Uterus (tissue), 3 donors: ENCODE measurements at regions not wholly inside any gene's neighbourhood (a gene's known extent, or its start where the extent isn't known, plus 50 kb on each side); places are given as distances from the start of the nearest gene placed in this dataset.

Experiments used
- DNase-seq, 2 donors: peaks; one replicate each; pipeline ENCODE4 v3.0.0-alpha.2; 2019 to 2020
- H3K27ac ChIP-seq, 2 donors: fragments of 200-600 bp; sonication (generic); 1 replicate in 1 of 2; 2 replicates in 1 of 2; pipeline ENCODE4 v1.5.1; 2016 to 2018
- H3K27me3 ChIP-seq, 2 donors: fragments of 200-600 bp; sonication (generic); one replicate each; pipeline ENCODE4 v1.5.1; 2018 to 2019; ENCODE audit warnings: control low read depth in 1 of 2
- H3K36me3 ChIP-seq, 2 donors: fragments of 200-600 bp; sonication (generic); one replicate each; pipeline ENCODE4 v1.5.1; 2019; ENCODE audit warnings: control low read depth in 1 of 2
- H3K4me1 ChIP-seq, 2 donors: fragments of 200-600 bp; sonication (generic); one replicate each; pipeline ENCODE4 v1.5.1; 2018 to 2019; ENCODE audit warnings: control low read depth in 1 of 2
- H3K4me3 ChIP-seq, 2 donors: fragments of 200-600 bp; sonication (generic); 1 replicate in 1 of 2; 2 replicates in 1 of 2; pipeline ENCODE4 v1.5.1; 2018 to 2019; ENCODE audit warnings: mild to moderate bottlenecking in 1 of 2
- H3K9me3 ChIP-seq, 2 donors: fragments of 200-600 bp; sonication (generic); one replicate each; pipeline ENCODE4 v1.5.1; 2019; ENCODE audit warnings: control low read depth in 1 of 2
- POLR2A ChIP-seq, 2 donors: fragments of 450-650 bp; IDR thresholded peaks; one replicate each; pipeline ENCODE4 v1.6.1; 2016; ENCODE audit warnings: antibody characterized with exemption in 2 of 2, mild to moderate bottlenecking in 1 of 2, moderate library complexity in 1 of 2
- intact Hi-C: fragments of 100-400 bp; cut with DNase I; formaldehyde crosslinking; loops from one replicate; pipeline ENCODE4 v1.15.1; 2023; ENCODE audit warnings: low total_unique reads
- TF ChIP-seq, protein P1 (sequence below), 4 experiments: fragments of 200-600 bp in 2 of 4; fragments of 450-650 bp in 2 of 4; sonication (generic) in 2 of 4; IDR thresholded peaks; one replicate each; pipeline ENCODE4 v1.5.1; 2016 to 2019; ENCODE audit warnings: antibody characterized with exemption in 4 of 4, mild to moderate bottlenecking in 2 of 4, moderate library complexity in 1 of 4
- donor health status: DM: yes; HTN: yes; CAD: no.

GRCh38 chr15:69538379-69538778, 85.8 kb downstream of the RPLP1 start:
- TF ChIP-seq POLR2A (IDR thresholded peaks at IDR 0.05), result no peak
- TF ChIP-seq, protein P1, sequence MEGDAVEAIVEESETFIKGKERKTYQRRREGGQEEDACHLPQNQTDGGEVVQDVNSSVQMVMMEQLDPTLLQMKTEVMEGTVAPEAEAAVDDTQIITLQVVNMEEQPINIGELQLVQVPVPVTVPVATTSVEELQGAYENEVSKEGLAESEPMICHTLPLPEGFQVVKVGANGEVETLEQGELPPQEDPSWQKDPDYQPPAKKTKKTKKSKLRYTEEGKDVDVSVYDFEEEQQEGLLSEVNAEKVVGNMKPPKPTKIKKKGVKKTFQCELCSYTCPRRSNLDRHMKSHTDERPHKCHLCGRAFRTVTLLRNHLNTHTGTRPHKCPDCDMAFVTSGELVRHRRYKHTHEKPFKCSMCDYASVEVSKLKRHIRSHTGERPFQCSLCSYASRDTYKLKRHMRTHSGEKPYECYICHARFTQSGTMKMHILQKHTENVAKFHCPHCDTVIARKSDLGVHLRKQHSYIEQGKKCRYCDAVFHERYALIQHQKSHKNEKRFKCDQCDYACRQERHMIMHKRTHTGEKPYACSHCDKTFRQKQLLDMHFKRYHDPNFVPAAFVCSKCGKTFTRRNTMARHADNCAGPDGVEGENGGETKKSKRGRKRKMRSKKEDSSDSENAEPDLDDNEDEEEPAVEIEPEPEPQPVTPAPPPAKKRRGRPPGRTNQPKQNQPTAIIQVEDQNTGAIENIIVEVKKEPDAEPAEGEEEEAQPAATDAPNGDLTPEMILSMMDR (IDR thresholded peaks at IDR 0.05), result no peak
- Histone ChIP-seq H3K27me3 (no peaks in the 10 kb centered on the region), H3K4me1 (no peaks in the 10 kb centered on the region), H3K4me3 (no peak overlapping the region), H3K36me3 (no peaks in the 10 kb centered on the region), H3K27ac (no peak overlapping the region), H3K9me3 (no peaks in the 10 kb centered on the region)
- intact Hi-C loops, result no loop called here
- DNase-seq, result no peak

DNA sequence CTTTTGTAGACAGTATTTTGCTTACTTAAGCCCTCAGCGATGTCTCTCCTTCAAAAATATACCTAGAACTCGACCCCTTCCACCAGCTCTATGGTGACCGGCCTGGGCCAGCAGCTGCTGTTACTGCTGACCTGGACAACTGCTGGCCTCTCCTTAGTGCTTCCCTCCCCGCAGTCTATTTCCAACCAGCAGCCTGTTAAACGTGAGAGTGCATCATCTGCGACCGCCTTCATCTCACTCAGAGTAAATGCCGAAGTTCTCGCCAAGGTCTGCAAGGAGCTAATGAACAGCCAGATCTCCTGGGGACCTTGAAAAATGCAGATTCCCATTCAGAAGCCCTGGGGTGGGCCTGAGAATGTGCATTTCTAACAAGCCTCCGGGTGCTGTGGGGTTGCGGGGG, 86.7 kb downstream of the RPLP1 start:
- Histone ChIP-seq H3K4me3 (no peak overlapping the region), H3K9me3 (no peaks in the 10 kb centered on the region), H3K27ac (no peak overlapping the region), H3K27me3 (no peaks in the 10 kb centered on the region), H3K36me3 (no peaks in the 10 kb centered on the region), H3K4me1 (no peaks in the 10 kb centered on the region)
- intact Hi-C loops, result no loop called here
- DNase-seq, result no peak
- no peak for TF ChIP-seq POLR2A (IDR thresholded peaks at IDR 0.05)
- TF ChIP-seq, protein P1 (IDR thresholded peaks at IDR 0.05), result no peak

DNA sequence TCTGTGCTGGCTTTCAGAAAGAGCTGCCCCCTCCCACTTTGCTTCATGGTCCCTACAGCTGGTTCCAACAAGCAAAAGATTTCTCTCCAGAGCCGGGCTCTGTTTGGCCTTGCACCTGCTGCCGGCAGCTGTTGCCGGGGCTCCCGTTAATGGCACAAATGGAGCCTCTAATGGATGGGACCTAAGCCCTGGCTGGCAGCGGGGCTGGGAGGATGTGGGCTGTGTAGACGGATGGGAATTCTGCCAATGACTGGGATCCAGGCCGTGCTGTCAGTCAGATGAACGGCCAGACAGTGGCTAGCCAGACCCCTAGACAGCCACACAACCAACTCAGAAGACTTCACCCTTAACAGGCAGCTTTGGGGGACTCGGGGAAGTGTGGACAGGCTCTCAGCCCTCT, 88.0 kb downstream of the RPLP1 start:
- no peaks in the 10 kb centered on the region for H3K9me3 ChIP-seq
- no peak for DNase-seq
- H3K27ac ChIP-seq, result no peak overlapping the region
- intact Hi-C loops, result no loop called here
- no peaks in the 10 kb centered on the region for H3K27me3 ChIP-seq
- no peak overlapping the region for H3K4me3 ChIP-seq
- H3K36me3 ChIP-seq, result no peaks in the 10 kb centered on the region
- no peaks in the 10 kb centered on the region for H3K4me1 ChIP-seq
- TF ChIP-seq, protein P1 (IDR thresholded peaks at IDR 0.05), result no peak
- TF ChIP-seq POLR2A (IDR thresholded peaks at IDR 0.05), result no peak

- Histone ChIP-seq H3K27ac (no peak overlapping the region), H3K4me3 (no peak overlapping the region), H3K27me3 (no peaks in the 10 kb centered on the region), H3K9me3 (no peaks in the 10 kb centered on the region), H3K4me1 (no peaks in the 10 kb centered on the region), H3K36me3 (no peaks in the 10 kb centered on the region)
- intact Hi-C loops, result no loop called here
- TF ChIP-seq, protein P1 (IDR thresholded peaks at IDR 0.05), result no peak
- TF ChIP-seq POLR2A (IDR thresholded peaks at IDR 0.05), result no peak
- no peak for DNase-seq
These were observed 89.4 kb downstream of the RPLP1 start for GRCh38 chr15:69542028-69542427.

GRCh38 chr15:69543681-69544364, 91.2 kb downstream of the RPLP1 start:
- no peak for DNase-seq
- Histone ChIP-seq H3K4me1 (no peaks in the 10 kb centered on the region), H3K4me3 (no peak overlapping the region), H3K27ac (no peak overlapping the region), H3K9me3 (no peaks in the 10 kb centered on the region), H3K27me3 (no peaks in the 10 kb centered on the region), H3K36me3 (no peaks in the 10 kb centered on the region)
- TF ChIP-seq, protein P1 (IDR thresholded peaks at IDR 0.05), result no peak
- no peak for TF ChIP-seq POLR2A (IDR thresholded peaks at IDR 0.05)
- intact Hi-C loops, result no loop called here
